ENCODE measurements at regions not wholly inside any gene's neighbourhood (a gene's known extent, or its start where the extent isn't known, plus 50 kb on each side); places are given as distances from the start of the nearest gene placed in this dataset.

GRCh38 chr12:127562816-127563215 is 704.2 kb upstream of the TMEM132C start:
- no peak overlapping the region for H3K4me3 ChIP-seq (ENCODE audit: control insufficient read depth, low read depth, low read length)
- TF ChIP-seq CTCF (IDR thresholded peaks at IDR 0.05; ENCODE audit: control insufficient read depth, insufficient read depth, low read depth, low read length, missing control alignments), result no peak
- no peak for DNase-seq (ENCODE audit: low read depth)

- DNase-seq (ENCODE audit: low read depth), result no peak
- H3K4me3 ChIP-seq (ENCODE audit: control insufficient read depth, low read depth, low read length), result no peak overlapping the region
- TF ChIP-seq CTCF (IDR thresholded peaks at IDR 0.05; ENCODE audit: control insufficient read depth, insufficient read depth, low read depth, low read length, missing control alignments), result no peak
Measured at GRCh38 chr12:127565241-127565640, 701.7 kb upstream of the TMEM132C start.

- TF ChIP-seq CTCF (IDR thresholded peaks at IDR 0.05; ENCODE audit: control insufficient read depth, insufficient read depth, low read depth, low read length, missing control alignments), result no peak
- no peak for DNase-seq (ENCODE audit: low read depth)
- H3K4me3 ChIP-seq (ENCODE audit: control insufficient read depth, low read depth, low read length), result no peak overlapping the region
Measured at GRCh38 chr12:127567531-127567930, 699.4 kb upstream of the TMEM132C start.

GRCh38 chr12:127570387-127570786 is 696.6 kb upstream of the TMEM132C start:
- DNase-seq (ENCODE audit: low read depth), result no peak
- no peak for TF ChIP-seq CTCF (IDR thresholded peaks at IDR 0.05; ENCODE audit: control insufficient read depth, insufficient read depth, low read depth, low read length, missing control alignments)
- H3K4me3 ChIP-seq (ENCODE audit: control insufficient read depth, low read depth, low read length), result no peak overlapping the region

- no peak overlapping the region for H3K4me3 ChIP-seq (ENCODE audit: control insufficient read depth, low read depth, low read length)
- no peak for DNase-seq (ENCODE audit: low read depth)
- TF ChIP-seq CTCF (IDR thresholded peaks at IDR 0.05; ENCODE audit: control insufficient read depth, insufficient read depth, low read depth, low read length, missing control alignments), result no peak
Measured at GRCh38 chr12:127570793-127571360, 696.1 kb upstream of the TMEM132C start.

- TF ChIP-seq CTCF (IDR thresholded peaks at IDR 0.05; ENCODE audit: control insufficient read depth, insufficient read depth, low read depth, low read length, missing control alignments), result no peak
- H3K4me3 ChIP-seq (ENCODE audit: control insufficient read depth, low read depth, low read length), result no peak overlapping the region
- no peak for DNase-seq (ENCODE audit: low read depth)
Measured at GRCh38 chr12:127571578-127571977, 695.4 kb upstream of the TMEM132C start.

GRCh38 chr12:127579446-127579845 is 687.5 kb upstream of the TMEM132C start:
- DNase-seq (ENCODE audit: low read depth), result peak; percentile 18
- TF ChIP-seq CTCF (IDR thresholded peaks at IDR 0.05; ENCODE audit: control insufficient read depth, insufficient read depth, low read depth, low read length, missing control alignments), result no peak
- no peak overlapping the region for H3K4me3 ChIP-seq (ENCODE audit: control insufficient read depth, low read depth, low read length)
